ENCODE measurements at regions not wholly inside any gene's neighbourhood (a gene's known extent, or its start where the extent isn't known, plus 50 kb on each side); places are given as distances from the start of the nearest gene placed in this dataset.

- TF ChIP-seq CTCF (IDR thresholded peaks at IDR 0.05; ENCODE audit: extremely low read depth in 1 of 2, insufficient read depth in 1 of 2, low read depth in 1 of 2, low read length in 2 of 2) (no peak), POLR2A (IDR thresholded peaks at IDR 0.05; ENCODE audit: low read depth, low read length) (no peak), GATA2 (IDR thresholded peaks at IDR 0.05; ENCODE audit: insufficient read depth, insufficient read length, low read depth, low read length) (peak; percentile 11), MYC (IDR thresholded peaks at IDR 0.05; ENCODE audit: low read depth, low read length) (no peak), POLR2AphosphoS5 (IDR thresholded peaks at IDR 0.05; ENCODE audit: insufficient read depth, low read depth, low read length) (no peak), EZH2 (IDR thresholded peaks at IDR 0.05; ENCODE audit: borderline replicate concordance, low read depth, low read length, severe bottlenecking) (no peak), MAX (IDR thresholded peaks at IDR 0.05; ENCODE audit: insufficient read depth, insufficient read length) (no peak), JUN (IDR thresholded peaks at IDR 0.05; ENCODE audit: borderline replicate concordance, insufficient read depth, insufficient read length, low read depth) (no peak)
These were observed 632.3 kb downstream of the PDHA2 start for GRCh38 chr4:96471956-96472867.
